ENCODE measurements at regions not wholly inside any gene's neighbourhood (a gene's known extent, or its start where the extent isn't known, plus 50 kb on each side); places are given as distances from the start of the nearest gene placed in this dataset.

DNA sequence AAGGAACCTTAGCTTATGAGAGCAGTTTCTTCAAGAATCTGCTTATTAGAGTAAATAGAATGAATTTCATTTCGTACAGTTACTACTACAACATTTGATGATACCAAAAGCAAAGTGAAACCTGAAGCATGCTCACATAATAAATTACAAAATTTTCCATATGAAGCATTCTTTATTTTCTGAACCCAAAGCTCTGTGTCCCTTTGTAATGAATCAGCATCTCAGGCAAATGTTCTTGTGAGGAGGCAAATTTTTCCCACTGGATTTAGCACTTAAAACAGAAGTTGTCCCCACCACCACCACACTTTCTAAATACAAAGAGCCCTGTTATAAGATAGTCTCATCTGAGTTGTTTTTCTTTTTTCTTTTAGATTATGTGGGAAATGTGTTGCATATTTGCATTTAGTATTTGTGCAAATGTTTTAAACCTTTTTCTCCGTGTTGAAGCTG lies 70.7 kb upstream of the NFKB1 start:
- no peak for TF ChIP-seq EZH2phosphoT487 (IDR thresholded peaks at IDR 0.05; ENCODE audit: low read depth)
- TF ChIP-seq, protein P1, sequence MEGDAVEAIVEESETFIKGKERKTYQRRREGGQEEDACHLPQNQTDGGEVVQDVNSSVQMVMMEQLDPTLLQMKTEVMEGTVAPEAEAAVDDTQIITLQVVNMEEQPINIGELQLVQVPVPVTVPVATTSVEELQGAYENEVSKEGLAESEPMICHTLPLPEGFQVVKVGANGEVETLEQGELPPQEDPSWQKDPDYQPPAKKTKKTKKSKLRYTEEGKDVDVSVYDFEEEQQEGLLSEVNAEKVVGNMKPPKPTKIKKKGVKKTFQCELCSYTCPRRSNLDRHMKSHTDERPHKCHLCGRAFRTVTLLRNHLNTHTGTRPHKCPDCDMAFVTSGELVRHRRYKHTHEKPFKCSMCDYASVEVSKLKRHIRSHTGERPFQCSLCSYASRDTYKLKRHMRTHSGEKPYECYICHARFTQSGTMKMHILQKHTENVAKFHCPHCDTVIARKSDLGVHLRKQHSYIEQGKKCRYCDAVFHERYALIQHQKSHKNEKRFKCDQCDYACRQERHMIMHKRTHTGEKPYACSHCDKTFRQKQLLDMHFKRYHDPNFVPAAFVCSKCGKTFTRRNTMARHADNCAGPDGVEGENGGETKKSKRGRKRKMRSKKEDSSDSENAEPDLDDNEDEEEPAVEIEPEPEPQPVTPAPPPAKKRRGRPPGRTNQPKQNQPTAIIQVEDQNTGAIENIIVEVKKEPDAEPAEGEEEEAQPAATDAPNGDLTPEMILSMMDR (IDR thresholded peaks at IDR 0.05; ENCODE audit: low read depth, low read length) = no peak

Data from OCI-LY3 (cell line).